ENCODE measurements at regions not wholly inside any gene's neighbourhood (a gene's known extent, or its start where the extent isn't known, plus 50 kb on each side); places are given as distances from the start of the nearest gene placed in this dataset.

GRCh38 chr16:6665126-6665525 is 667.5 kb upstream of the RBFOX1 start:
- Histone ChIP-seq H3K9me3 (ENCODE audit: insufficient read depth, low read length) (no peaks in the 10 kb centered on the region), H3K9ac (ENCODE audit: insufficient read length, low read depth) (no peak overlapping the region), H3K36me3 (ENCODE audit: insufficient read depth, insufficient read length, low read length) (no peaks in the 10 kb centered on the region), H3K4me1 (ENCODE audit: insufficient read depth, insufficient read length) (no peaks in the 10 kb centered on the region), H3K4me3 (ENCODE audit: insufficient read length, low read depth) (no peak overlapping the region), H3K27me3 (ENCODE audit: insufficient read depth, insufficient read length) (no peaks in the 10 kb centered on the region)
- TF ChIP-seq ZNF274 (IDR thresholded peaks at IDR 0.05; ENCODE audit: low read depth, low read length): no peak
- no peak for TF ChIP-seq SUZ12 (IDR thresholded peaks at IDR 0.05; ENCODE audit: extremely low read depth, insufficient read depth, insufficient read length)
- no peak for TF ChIP-seq YY1 (IDR thresholded peaks at IDR 0.05; ENCODE audit: insufficient read depth, insufficient read length)
- DNase-seq (ENCODE audit: low read depth, low spot score): no peak

GRCh38 chr16:6663668-6664067 is 669.0 kb upstream of the RBFOX1 start:
- TF ChIP-seq SUZ12 (IDR thresholded peaks at IDR 0.05; ENCODE audit: extremely low read depth, insufficient read depth, insufficient read length): no peak
- TF ChIP-seq ZNF274 (IDR thresholded peaks at IDR 0.05; ENCODE audit: low read depth, low read length): no peak
- TF ChIP-seq YY1 (IDR thresholded peaks at IDR 0.05; ENCODE audit: insufficient read depth, insufficient read length): no peak
- Histone ChIP-seq H3K9me3 (ENCODE audit: insufficient read depth, low read length) (no peaks in the 10 kb centered on the region), H3K27me3 (ENCODE audit: insufficient read depth, insufficient read length) (no peaks in the 10 kb centered on the region), H3K36me3 (ENCODE audit: insufficient read depth, insufficient read length, low read length) (no peaks in the 10 kb centered on the region), H3K4me1 (ENCODE audit: insufficient read depth, insufficient read length) (no peaks in the 10 kb centered on the region), H3K4me3 (ENCODE audit: insufficient read length, low read depth) (no peak overlapping the region), H3K9ac (ENCODE audit: insufficient read length, low read depth) (no peak overlapping the region)
- peak; percentile 47 for DNase-seq (ENCODE audit: low read depth, low spot score)

GRCh38 chr16:6656760-6657159 is 675.9 kb upstream of the RBFOX1 start:
- Histone ChIP-seq H3K4me3 (ENCODE audit: insufficient read length, low read depth) (no peak overlapping the region), H3K27me3 (ENCODE audit: insufficient read depth, insufficient read length) (no peaks in the 10 kb centered on the region), H3K36me3 (ENCODE audit: insufficient read depth, insufficient read length, low read length) (no peaks in the 10 kb centered on the region), H3K9ac (ENCODE audit: insufficient read length, low read depth) (no peak overlapping the region), H3K4me1 (ENCODE audit: insufficient read depth, insufficient read length) (no peaks in the 10 kb centered on the region), H3K9me3 (ENCODE audit: insufficient read depth, low read length) (no peaks in the 10 kb centered on the region)
- no peak for DNase-seq (ENCODE audit: low read depth, low spot score)
- TF ChIP-seq ZNF274 (IDR thresholded peaks at IDR 0.05; ENCODE audit: low read depth, low read length) (no peak), SUZ12 (IDR thresholded peaks at IDR 0.05; ENCODE audit: extremely low read depth, insufficient read depth, insufficient read length) (no peak), YY1 (IDR thresholded peaks at IDR 0.05; ENCODE audit: insufficient read depth, insufficient read length) (no peak)

- no peak overlapping the region for H3K4me3 ChIP-seq (ENCODE audit: insufficient read length, low read depth)
- H3K27me3 ChIP-seq (ENCODE audit: insufficient read depth, insufficient read length): no peaks in the 10 kb centered on the region
- H3K4me1 ChIP-seq (ENCODE audit: insufficient read depth, insufficient read length): no peaks in the 10 kb centered on the region
- TF ChIP-seq SUZ12 (IDR thresholded peaks at IDR 0.05; ENCODE audit: extremely low read depth, insufficient read depth, insufficient read length) (no peak), ZNF274 (IDR thresholded peaks at IDR 0.05; ENCODE audit: low read depth, low read length) (no peak), YY1 (IDR thresholded peaks at IDR 0.05; ENCODE audit: insufficient read depth, insufficient read length) (no peak)
- H3K9me3 ChIP-seq (ENCODE audit: insufficient read depth, low read length): no peaks in the 10 kb centered on the region
- no peaks in the 10 kb centered on the region for H3K36me3 ChIP-seq (ENCODE audit: insufficient read depth, insufficient read length, low read length)
- DNase-seq (ENCODE audit: low read depth, low spot score): no peak
- H3K9ac ChIP-seq (ENCODE audit: insufficient read length, low read depth): no peak overlapping the region
Measured at GRCh38 chr16:6646891-6647290, 685.8 kb upstream of the RBFOX1 start.

- H3K27me3 ChIP-seq (ENCODE audit: insufficient read depth, insufficient read length): no peaks in the 10 kb centered on the region
- no peak overlapping the region for H3K4me3 ChIP-seq (ENCODE audit: insufficient read length, low read depth)
- H3K9me3 ChIP-seq (ENCODE audit: insufficient read depth, low read length): no peaks in the 10 kb centered on the region
- no peaks in the 10 kb centered on the region for H3K36me3 ChIP-seq (ENCODE audit: insufficient read depth, insufficient read length, low read length)
- no peak for DNase-seq (ENCODE audit: low read depth, low spot score)
- no peak overlapping the region for H3K9ac ChIP-seq (ENCODE audit: insufficient read length, low read depth)
- no peak for TF ChIP-seq ZNF274 (IDR thresholded peaks at IDR 0.05; ENCODE audit: low read depth, low read length)
- no peak for TF ChIP-seq SUZ12 (IDR thresholded peaks at IDR 0.05; ENCODE audit: extremely low read depth, insufficient read depth, insufficient read length)
- no peak for TF ChIP-seq YY1 (IDR thresholded peaks at IDR 0.05; ENCODE audit: insufficient read depth, insufficient read length)
- H3K4me1 ChIP-seq (ENCODE audit: insufficient read depth, insufficient read length): no peaks in the 10 kb centered on the region
Measured at GRCh38 chr16:6645768-6646568, 686.7 kb upstream of the RBFOX1 start.

GRCh38 chr16:6644916-6645315 is 687.7 kb upstream of the RBFOX1 start:
- H3K9me3 ChIP-seq (ENCODE audit: insufficient read depth, low read length): no peaks in the 10 kb centered on the region
- H3K9ac ChIP-seq (ENCODE audit: insufficient read length, low read depth): no peak overlapping the region
- no peak overlapping the region for H3K4me3 ChIP-seq (ENCODE audit: insufficient read length, low read depth)
- H3K36me3 ChIP-seq (ENCODE audit: insufficient read depth, insufficient read length, low read length): no peaks in the 10 kb centered on the region
- H3K4me1 ChIP-seq (ENCODE audit: insufficient read depth, insufficient read length): no peaks in the 10 kb centered on the region
- no peak for DNase-seq (ENCODE audit: low read depth, low spot score)
- no peaks in the 10 kb centered on the region for H3K27me3 ChIP-seq (ENCODE audit: insufficient read depth, insufficient read length)
- TF ChIP-seq ZNF274 (IDR thresholded peaks at IDR 0.05; ENCODE audit: low read depth, low read length): no peak

GRCh38 chr16:6643080-6643686 is 689.5 kb upstream of the RBFOX1 start:
- Histone ChIP-seq H3K4me1 (ENCODE audit: insufficient read depth, insufficient read length) (no peaks in the 10 kb centered on the region), H3K36me3 (ENCODE audit: insufficient read depth, insufficient read length, low read length) (no peaks in the 10 kb centered on the region), H3K9me3 (ENCODE audit: insufficient read depth, low read length) (no peaks in the 10 kb centered on the region), H3K4me3 (ENCODE audit: insufficient read length, low read depth) (no peak overlapping the region), H3K27me3 (ENCODE audit: insufficient read depth, insufficient read length) (no peaks in the 10 kb centered on the region), H3K9ac (ENCODE audit: insufficient read length, low read depth) (no peak overlapping the region)
- TF ChIP-seq SUZ12 (IDR thresholded peaks at IDR 0.05; ENCODE audit: extremely low read depth, insufficient read depth, insufficient read length): no peak
- TF ChIP-seq ZNF274 (IDR thresholded peaks at IDR 0.05; ENCODE audit: low read depth, low read length): no peak
- TF ChIP-seq YY1 (IDR thresholded peaks at IDR 0.05; ENCODE audit: insufficient read depth, insufficient read length): no peak
- peak; percentile 49 for DNase-seq (ENCODE audit: low read depth, low spot score)
